GM13976 (cell line): ENCODE measurements at regions not wholly inside any gene's neighbourhood (a gene's known extent, or its start where the extent isn't known, plus 50 kb on each side); places are given as distances from the start of the nearest gene placed in this dataset.

Experiments
- DNase-seq: peaks from one replicate; pipeline ENCODE4 v3.0.0; 2012; ENCODE audit warnings: low spot score
- in situ Hi-C: fragments of 300-500 bp; cut with MboI; formaldehyde crosslinking; loops from one replicate; pipeline ENCODE4 v1.12.0; 2022; ENCODE audit warnings: low sequenced_read_pairs, mixed read lengths, inconsistent platforms; ENCODE audit not compliant: unreplicated experiment
- TF ChIP-seq, protein P1 (sequence below): IDR thresholded peaks from 2 replicates; pipeline ENCODE4 v1.5.1; 2012; ENCODE audit warnings: borderline replicate concordance, mild to moderate bottlenecking; ENCODE audit not compliant: insufficient read depth; ENCODE audit errors: extremely low read depth, missing control alignments, control extremely low read depth

DNA sequence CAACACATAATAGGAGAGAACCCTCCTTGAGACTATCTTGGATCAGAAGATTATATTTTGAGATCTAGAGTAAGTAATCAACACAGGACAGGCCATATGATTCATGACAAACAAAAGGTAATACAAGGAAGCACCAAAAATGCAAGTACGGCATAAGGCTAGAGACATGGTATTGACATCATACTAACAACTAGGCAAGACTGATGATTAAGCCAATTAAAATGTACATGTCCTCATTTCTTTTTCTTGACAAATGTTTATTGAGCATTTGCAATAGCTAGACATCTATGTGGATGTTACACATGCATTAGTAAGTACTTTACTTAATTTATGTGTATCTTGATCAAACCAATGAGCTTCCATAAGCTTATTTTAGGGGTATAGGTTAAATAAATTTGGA is 695.7 kb upstream of the GALNTL6 start:
- DNase-seq, result no peak
- in situ Hi-C loops, result no loop called here
- TF ChIP-seq, protein P1, sequence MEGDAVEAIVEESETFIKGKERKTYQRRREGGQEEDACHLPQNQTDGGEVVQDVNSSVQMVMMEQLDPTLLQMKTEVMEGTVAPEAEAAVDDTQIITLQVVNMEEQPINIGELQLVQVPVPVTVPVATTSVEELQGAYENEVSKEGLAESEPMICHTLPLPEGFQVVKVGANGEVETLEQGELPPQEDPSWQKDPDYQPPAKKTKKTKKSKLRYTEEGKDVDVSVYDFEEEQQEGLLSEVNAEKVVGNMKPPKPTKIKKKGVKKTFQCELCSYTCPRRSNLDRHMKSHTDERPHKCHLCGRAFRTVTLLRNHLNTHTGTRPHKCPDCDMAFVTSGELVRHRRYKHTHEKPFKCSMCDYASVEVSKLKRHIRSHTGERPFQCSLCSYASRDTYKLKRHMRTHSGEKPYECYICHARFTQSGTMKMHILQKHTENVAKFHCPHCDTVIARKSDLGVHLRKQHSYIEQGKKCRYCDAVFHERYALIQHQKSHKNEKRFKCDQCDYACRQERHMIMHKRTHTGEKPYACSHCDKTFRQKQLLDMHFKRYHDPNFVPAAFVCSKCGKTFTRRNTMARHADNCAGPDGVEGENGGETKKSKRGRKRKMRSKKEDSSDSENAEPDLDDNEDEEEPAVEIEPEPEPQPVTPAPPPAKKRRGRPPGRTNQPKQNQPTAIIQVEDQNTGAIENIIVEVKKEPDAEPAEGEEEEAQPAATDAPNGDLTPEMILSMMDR, result no peak

DNA sequence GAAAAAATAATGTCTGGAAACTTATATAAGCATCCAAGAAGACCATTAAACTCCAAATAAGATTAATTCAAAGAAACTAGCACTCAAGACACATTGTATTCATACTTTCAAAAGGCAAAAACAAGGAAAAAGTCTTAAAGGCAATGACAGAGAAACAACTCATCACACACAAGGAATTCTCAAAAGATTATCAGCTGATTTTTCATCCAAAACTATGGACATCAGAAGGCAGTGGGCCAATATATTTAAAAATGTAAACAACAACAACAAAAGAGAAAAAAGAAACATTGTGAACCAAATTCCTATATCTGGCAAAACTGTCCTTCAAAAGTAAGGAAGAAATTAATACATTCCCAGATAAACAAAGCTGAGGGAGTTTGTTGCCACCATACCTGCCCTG is 711.4 kb upstream of the GALNTL6 start:
- DNase-seq, result no peak
- TF ChIP-seq, protein P1, result no peak
- in situ Hi-C loops, result no loop called here

DNA sequence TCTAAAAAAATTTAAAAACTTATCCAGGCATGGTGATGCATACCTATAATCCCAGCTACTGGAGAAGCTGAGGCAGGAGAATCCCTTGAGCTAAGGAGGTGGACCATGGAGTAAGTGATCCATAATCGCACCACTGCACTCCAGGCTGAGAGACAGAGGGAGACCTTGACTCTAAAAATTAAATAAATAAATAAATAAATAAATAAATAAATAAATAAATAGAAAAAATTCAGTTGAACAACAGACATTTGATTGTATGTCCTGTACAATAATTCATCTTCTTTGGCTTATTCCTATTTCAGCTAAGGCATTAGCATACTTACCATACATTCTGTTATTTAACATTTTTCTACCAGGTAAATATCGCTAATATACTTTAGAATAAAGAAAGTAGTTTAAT is 726.1 kb upstream of the GALNTL6 start:
- DNase-seq, result no peak
- TF ChIP-seq, protein P1, result no peak
- in situ Hi-C loops, result no loop called here

DNA sequence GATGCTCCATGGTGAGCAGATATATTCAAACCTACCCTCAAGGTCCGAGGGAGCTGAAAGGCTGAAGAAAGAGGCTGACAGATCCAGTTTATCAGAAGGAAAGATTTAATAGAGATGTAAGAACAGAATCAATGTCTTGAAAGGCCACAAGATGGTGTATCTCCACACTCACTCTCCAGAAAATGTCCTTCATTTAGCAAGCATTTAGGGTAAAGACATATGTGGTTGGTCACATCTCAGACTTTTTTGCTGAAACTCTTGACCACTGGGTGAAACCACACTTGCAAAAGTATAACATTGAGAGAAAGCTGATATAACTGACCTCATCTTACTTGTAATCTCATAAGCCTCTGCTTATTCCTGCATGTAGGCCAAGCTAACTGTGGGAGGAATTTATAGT is 745.8 kb upstream of the GALNTL6 start:
- TF ChIP-seq, protein P1, result no peak
- no peak for DNase-seq
- in situ Hi-C loops, result no loop called here

DNA sequence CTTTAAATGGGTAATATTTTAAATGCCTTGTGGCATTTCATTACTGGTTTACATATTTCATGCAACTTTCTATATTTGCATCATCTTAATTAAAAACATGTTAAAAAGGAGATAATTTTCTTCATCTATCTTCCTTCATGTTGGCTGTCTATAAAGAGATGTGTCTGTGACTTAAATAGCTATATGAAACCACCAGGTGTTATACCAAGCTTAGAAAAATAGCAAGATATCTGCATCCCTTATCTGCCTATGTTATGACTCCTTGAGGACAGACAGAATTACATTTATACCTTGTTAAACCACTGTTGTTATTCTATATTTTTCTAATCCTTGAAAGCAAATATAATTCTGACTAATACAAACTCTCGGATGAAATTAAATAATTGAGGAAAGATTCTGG is 763.8 kb upstream of the GALNTL6 start:
- TF ChIP-seq, protein P1, result no peak
- no peak for DNase-seq
- in situ Hi-C loops, result no loop called here

DNA sequence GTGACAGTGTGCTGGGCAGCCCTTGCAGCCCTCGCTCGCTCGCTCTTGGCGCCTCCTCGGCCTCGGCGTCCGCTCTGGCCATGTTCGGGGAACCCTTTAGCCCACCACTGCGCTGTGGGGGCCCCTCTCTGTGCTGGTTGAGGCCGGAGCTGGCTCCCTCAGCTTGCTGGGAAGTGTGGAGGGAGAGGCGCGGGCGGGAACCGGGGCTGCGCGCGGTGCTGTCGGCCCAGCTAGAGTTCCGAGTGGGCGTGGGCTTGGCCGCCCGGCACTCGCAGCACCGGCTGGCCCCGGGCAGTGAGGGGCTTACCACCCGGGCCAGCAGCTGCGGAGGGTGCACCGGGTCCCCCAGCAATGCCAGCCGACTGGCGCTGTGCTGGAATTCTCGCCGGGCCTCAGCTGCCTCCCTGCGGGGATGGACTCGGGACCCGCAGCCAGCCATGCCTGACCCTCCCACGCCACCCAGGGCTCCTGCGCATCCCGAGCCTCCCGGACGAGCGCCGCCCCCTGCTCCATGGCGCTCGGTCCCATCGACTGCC is 770.1 kb upstream of the GALNTL6 start:
- no peak for DNase-seq
- TF ChIP-seq, protein P1, result no peak
- in situ Hi-C loops, result no loop called here

DNA sequence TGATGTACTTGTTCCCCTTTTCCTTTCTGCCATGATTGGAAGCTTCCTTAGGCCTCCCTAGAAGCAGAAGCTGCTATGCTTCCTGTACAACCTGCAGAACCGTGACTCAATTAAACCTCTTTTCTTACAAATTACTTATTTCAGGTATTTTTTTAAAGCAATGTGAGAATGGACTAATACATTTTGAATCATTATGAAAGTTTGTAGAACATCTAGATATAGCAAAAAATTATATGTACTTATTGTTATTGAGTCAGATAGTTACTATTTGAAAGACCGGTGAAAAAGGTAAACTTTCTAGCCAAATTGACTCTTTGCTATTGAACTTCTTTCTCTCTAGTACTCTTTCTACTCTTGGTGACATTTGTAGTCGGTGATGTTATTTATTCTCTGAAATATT is 777.3 kb upstream of the GALNTL6 start:
- DNase-seq, result no peak
- TF ChIP-seq, protein P1, result no peak
- in situ Hi-C loops, result no loop called here
